NCI-H1436 treated with DMSO at 0.1 percent for 48 hours (cell line): ENCODE measurements at regions not wholly inside any gene's neighbourhood (a gene's known extent, or its start where the extent isn't known, plus 50 kb on each side); places are given as distances from the start of the nearest gene placed in this dataset.

Experiments
- DNase-seq: peaks from one replicate; lab custom pipeline; 2025; lab: John Stamatoyannopoulos, UW

- no peak for DNase-seq
Observed at GRCh38 chr2:66382091-66382490, 52.8 kb upstream of the MEIS1 start.

GRCh38 chr2:66379473-66379872 is 55.5 kb upstream of the MEIS1 start:
- no peak for DNase-seq

GRCh38 chr2:66377832-66378231 is 57.1 kb upstream of the MEIS1 start:
- no peak for DNase-seq

GRCh38 chr2:66370824-66371223 is 64.1 kb upstream of the MEIS1 start:
- no peak for DNase-seq

- DNase-seq: no peak
Observed at GRCh38 chr2:66366619-66367018, 68.3 kb upstream of the MEIS1 start.

- no peak for DNase-seq
Observed at GRCh38 chr2:66364495-66365333, 70.2 kb upstream of the MEIS1 start.

GRCh38 chr2:66362701-66363100 is 72.2 kb upstream of the MEIS1 start:
- no peak for DNase-seq

- DNase-seq: no peak
Observed at GRCh38 chr2:66346231-66346664, 88.7 kb upstream of the MEIS1 start.

GRCh38 chr2:66344087-66344663 is 90.8 kb upstream of the MEIS1 start:
- DNase-seq: no peak

- DNase-seq: no peak
Observed at GRCh38 chr2:66343259-66343658, 91.7 kb upstream of the MEIS1 start.

GRCh38 chr2:66340521-66340920 is 94.4 kb upstream of the MEIS1 start:
- no peak for DNase-seq

GRCh38 chr2:66334237-66335029 is 100.5 kb upstream of the MEIS1 start:
- DNase-seq: no peak

- no peak for DNase-seq
Observed at GRCh38 chr2:66331176-66331575, 103.7 kb upstream of the MEIS1 start.

GRCh38 chr2:66329081-66329605 is 105.8 kb upstream of the MEIS1 start:
- DNase-seq: no peak

- no peak for DNase-seq
Observed at GRCh38 chr2:66327066-66327740, 107.7 kb upstream of the MEIS1 start.

GRCh38 chr2:66324909-66325528 is 109.9 kb upstream of the MEIS1 start:
- DNase-seq: no peak

GRCh38 chr2:66324356-66324755 is 110.6 kb upstream of the MEIS1 start:
- DNase-seq: no peak

- DNase-seq: no peak
Observed at GRCh38 chr2:66323406-66323805, 111.5 kb upstream of the MEIS1 start.

GRCh38 chr2:66322506-66323260 is 112.2 kb upstream of the MEIS1 start:
- no peak for DNase-seq

GRCh38 chr2:66318009-66318561 is 116.8 kb upstream of the MEIS1 start:
- DNase-seq: no peak
